Stimulated activated naive CD8-positive, alpha-beta T cell treated with anti-CD3 and anti-CD28 coated beads, Interleukin-15, amount 100 ng/mL, for 72 hours (primary cell): ENCODE measurements at regions not wholly inside any gene's neighbourhood (a gene's known extent, or its start where the extent isn't known, plus 50 kb on each side); places are given as distances from the start of the nearest gene placed in this dataset.
"Not testable (repeated sequence)": the region's sequence is repeated elsewhere in the genome, so short reads cannot be mapped to it uniquely, and the experiment has no call there.

Experiments
- ATAC-seq: fragments of 150-1000 bp; cut with Tn5 transposase; 2 replicates; pipeline ENCODE4 v1.10.0; 2021; ENCODE audit warnings: mild to moderate bottlenecking, moderate library complexity
- DNase-seq, 2 donors: peaks; one replicate each; pipeline ENCODE4 v3.0.0; 2021 to 2022
- H3K27ac Mint-ChIP-seq, 2 donors: one replicate each; pipeline ENCODE4 v1.8.0; 2022; ENCODE audit warnings: mild to moderate bottlenecking in 2 of 2, mixed read lengths in 2 of 2, moderate library complexity in 2 of 2
- H3K27me3 Mint-ChIP-seq: one replicate; pipeline ENCODE4 v1.8.0; 2022; ENCODE audit warnings: mixed read lengths
- H3K4me1 Mint-ChIP-seq: one replicate; pipeline ENCODE4 v1.8.0; 2022; ENCODE audit warnings: mild to moderate bottlenecking, mixed read lengths
- H3K4me3 Mint-ChIP-seq, 2 donors: one replicate each; pipeline ENCODE4 v1.8.0; 2022; ENCODE audit warnings: mild to moderate bottlenecking in 2 of 2, mixed read lengths in 2 of 2, moderate library complexity in 1 of 2
- H3K9me3 Mint-ChIP-seq, 2 donors: one replicate each; pipeline ENCODE4 v1.8.0; 2022; ENCODE audit warnings: mixed read lengths in 2 of 2

- peak; percentile 48 for ATAC-seq
- H3K9me3 Mint-ChIP-seq: peaks cover 23 to 49% of the 10 kb centered on the region in 2 donors
- H3K27ac Mint-ChIP-seq: no peak overlapping the region
- H3K4me3 Mint-ChIP-seq: no peak overlapping the region
- H3K4me1 Mint-ChIP-seq: no peaks in the 10 kb centered on the region
- no peaks in the 10 kb centered on the region for H3K27me3 Mint-ChIP-seq
- DNase-seq: no peak
Observed at GRCh38 chr20:30921286-30922071, 336.0 kb upstream of the DEFB115 start.

DNA sequence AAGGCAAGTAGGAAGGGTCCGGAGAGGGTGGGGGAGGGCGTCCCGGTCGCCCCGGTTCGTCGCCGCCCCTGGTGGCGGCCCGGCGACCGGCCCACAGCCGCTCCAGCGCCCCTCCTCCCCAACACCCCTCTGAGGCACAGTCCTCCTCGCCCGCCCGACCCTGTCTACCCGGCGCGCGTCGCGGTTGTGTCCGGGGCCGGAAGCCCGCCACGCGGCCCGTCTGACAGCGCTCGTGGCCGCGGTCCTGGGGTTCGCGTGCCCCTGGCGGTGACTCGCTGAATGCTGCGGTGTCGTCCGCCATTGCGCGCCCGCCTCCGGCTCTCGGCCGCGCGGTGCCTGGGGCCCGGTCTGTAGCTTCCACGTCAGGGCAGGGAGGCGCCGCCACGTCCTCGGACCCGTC lies 335.3 kb upstream of the DEFB115 start:
- Mint-ChIP-seq H3K27ac (no peak overlapping the region), H3K9me3 (peaks cover 24 to 55% of the 10 kb centered on the region in 2 donors), H3K4me3 (no peak overlapping the region), H3K4me1 (no peaks in the 10 kb centered on the region), H3K27me3 (no peaks in the 10 kb centered on the region)
- DNase-seq: no peak
- peak; percentile 58 for ATAC-seq

GRCh38 chr20:30937790-30938189 lies 319.7 kb upstream of the DEFB115 start:
- no peak for ATAC-seq
- H3K9me3 Mint-ChIP-seq: peaks cover 15 to 27% of the 10 kb centered on the region in 2 donors
- no peak for DNase-seq
- H3K27ac Mint-ChIP-seq: no peak overlapping the region
- no peaks in the 10 kb centered on the region for H3K4me1 Mint-ChIP-seq
- H3K4me3 Mint-ChIP-seq: no peak overlapping the region
- H3K27me3 Mint-ChIP-seq: no peaks in the 10 kb centered on the region

DNA sequence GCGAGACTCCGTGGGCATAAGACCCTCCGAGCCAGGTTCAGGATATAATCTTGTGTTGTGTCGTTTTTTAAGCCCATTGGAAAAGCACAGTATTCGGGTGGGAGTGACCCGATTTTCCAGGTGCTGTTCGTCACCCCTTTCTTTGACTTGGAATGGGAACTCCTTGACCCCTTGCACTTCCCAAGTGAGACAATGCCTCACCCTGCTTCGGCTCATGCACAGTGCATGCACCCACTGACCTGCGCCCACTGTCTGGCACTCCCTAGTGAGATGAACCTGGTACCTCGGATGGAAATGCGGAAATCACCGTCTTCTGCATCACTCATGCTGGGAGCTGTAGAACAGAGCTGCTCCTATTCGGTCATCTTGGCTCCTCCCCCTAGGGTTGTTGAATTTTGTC lies 307.7 kb upstream of the DEFB115 start:
- Mint-ChIP-seq H3K4me3 (no peak overlapping the region), H3K27me3 (no peaks in the 10 kb centered on the region), H3K9me3 (peaks cover 5 to 18% of the 10 kb centered on the region in 2 donors), H3K27ac (no peak overlapping the region), H3K4me1 (no peaks in the 10 kb centered on the region)
- no peak for DNase-seq
- no peak for ATAC-seq

- not testable (repeated sequence) for H3K27me3 Mint-ChIP-seq, DNase-seq, H3K27ac Mint-ChIP-seq, ATAC-seq, H3K4me3 Mint-ChIP-seq, H3K4me1 Mint-ChIP-seq
- peaks cover 5 to 18% of the 10 kb centered on the region in 2 donors for H3K9me3 Mint-ChIP-seq
Observed at GRCh38 chr20:30951088-30951487, 306.4 kb upstream of the DEFB115 start.

GRCh38 chr20:30956649-30957048 lies 300.8 kb upstream of the DEFB115 start:
- H3K4me1 Mint-ChIP-seq, H3K27ac Mint-ChIP-seq, H3K27me3 Mint-ChIP-seq, H3K4me3 Mint-ChIP-seq, DNase-seq, ATAC-seq: not testable (repeated sequence)
- peaks cover 0 to 14% of the 10 kb centered on the region in 2 donors for H3K9me3 Mint-ChIP-seq

GRCh38 chr20:30959208-30959607 lies 298.3 kb upstream of the DEFB115 start:
- not testable (repeated sequence) for H3K4me1 Mint-ChIP-seq, H3K27me3 Mint-ChIP-seq, H3K4me3 Mint-ChIP-seq, H3K27ac Mint-ChIP-seq, DNase-seq, ATAC-seq
- H3K9me3 Mint-ChIP-seq: peaks cover 0 to 14% of the 10 kb centered on the region in 2 donors

GRCh38 chr20:30963591-30963990 lies 293.9 kb upstream of the DEFB115 start:
- Mint-ChIP-seq H3K9me3 (peaks cover 0 to 5% of the 10 kb centered on the region in 2 donors), H3K27ac (no peak overlapping the region), H3K27me3 (no peaks in the 10 kb centered on the region), H3K4me3 (no peak overlapping the region), H3K4me1 (no peaks in the 10 kb centered on the region)
- DNase-seq (no peak), ATAC-seq (no peak)

DNA sequence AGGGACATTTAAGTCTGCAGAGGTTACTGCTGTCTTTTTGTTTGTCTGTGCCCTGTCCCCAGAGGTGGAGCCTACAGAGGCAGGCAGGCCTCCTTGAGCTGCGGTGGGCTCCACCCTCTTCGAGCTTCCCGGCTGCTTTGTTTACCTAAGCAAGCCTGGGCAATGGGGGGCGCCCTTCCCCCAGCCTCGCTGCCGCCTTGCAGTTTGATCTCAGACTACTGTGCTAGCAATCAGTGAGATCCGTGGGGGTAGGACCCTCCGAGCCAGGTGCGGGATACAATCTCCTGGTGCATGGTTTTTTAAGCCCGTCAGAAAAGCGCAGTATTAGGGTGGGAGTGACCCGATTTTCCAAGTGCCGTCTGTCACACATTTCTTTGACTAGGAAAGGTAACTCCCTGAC lies 281.6 kb upstream of the DEFB115 start:
- DNase-seq, ATAC-seq, H3K27me3 Mint-ChIP-seq, H3K27ac Mint-ChIP-seq, H3K4me3 Mint-ChIP-seq, H3K4me1 Mint-ChIP-seq: not testable (repeated sequence)
- H3K9me3 Mint-ChIP-seq: peaks cover 17 to 28% of the 10 kb centered on the region in 2 donors

GRCh38 chr20:30985386-30985785 lies 272.1 kb upstream of the DEFB115 start:
- Mint-ChIP-seq H3K9me3 (peaks cover 21 to 22% of the 10 kb centered on the region in 2 donors), H3K4me1 (no peaks in the 10 kb centered on the region), H3K4me3 (no peak overlapping the region), H3K27ac (no peak overlapping the region), H3K27me3 (no peaks in the 10 kb centered on the region)
- DNase-seq: no peak
- no peak for ATAC-seq
